IPS-18c (cell line): ENCODE measurements at regions not wholly inside any gene's neighbourhood (a gene's known extent, or its start where the extent isn't known, plus 50 kb on each side); places are given as distances from the start of the nearest gene placed in this dataset.

ENCODE experiments used
- H3K4me3 ChIP-seq: 2 replicates; pipeline ENCODE4 v1.7.0; 2013; ENCODE audit warnings: low read depth, mild to moderate bottlenecking, low read length, moderate library complexity; ENCODE audit not compliant: insufficient read depth
- H3K9me3 ChIP-seq: one replicate; pipeline ENCODE4 v1.6.1; 2013; ENCODE audit warnings: mild to moderate bottlenecking, low read length, moderate library complexity; ENCODE audit not compliant: control insufficient read depth, insufficient read depth

GRCh38 chr15:62881056-62881455 lies 161.5 kb upstream of the TPM1 start:
- H3K4me3 ChIP-seq: no peak overlapping the region
- peaks cover 2% of the 10 kb centered on the region for H3K9me3 ChIP-seq

- Histone ChIP-seq H3K9me3 (peaks cover 2% of the 10 kb centered on the region), H3K4me3 (no peak overlapping the region)
Observed at GRCh38 chr15:62883938-62884479, 158.5 kb upstream of the TPM1 start.

DNA sequence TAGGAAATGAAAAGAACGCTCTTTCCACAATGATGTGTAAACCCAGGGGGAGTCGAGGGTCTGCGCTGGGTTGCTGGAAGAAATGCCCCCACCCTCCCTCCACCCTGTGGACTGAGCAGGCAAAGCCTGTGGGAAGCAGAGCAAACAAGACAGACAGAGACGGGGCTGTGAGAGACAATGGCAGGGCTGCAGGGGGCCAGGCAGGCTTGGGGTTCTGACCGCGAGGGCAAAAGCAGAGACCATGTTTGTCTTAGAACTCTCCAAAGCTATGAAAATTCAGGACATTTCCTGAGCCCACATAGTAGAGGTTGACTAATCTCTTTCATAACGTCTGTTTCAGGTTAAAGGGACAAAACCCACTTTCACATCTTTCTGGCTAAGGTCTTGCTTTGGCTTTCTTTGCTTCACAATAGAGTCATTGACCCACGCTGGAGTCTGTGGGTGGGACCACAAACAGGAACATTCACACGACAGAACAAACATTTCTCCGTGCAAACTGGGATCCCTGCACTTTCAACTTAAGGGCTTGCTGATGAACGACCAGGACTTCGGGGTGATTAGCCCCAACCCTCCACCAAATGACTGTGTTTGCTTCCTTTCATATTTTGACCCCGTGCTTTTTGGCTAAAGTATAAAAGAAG lies 156.0 kb upstream of the TPM1 start:
- Histone ChIP-seq H3K4me3 (no peak overlapping the region), H3K9me3 (peaks cover 2% of the 10 kb centered on the region)

DNA sequence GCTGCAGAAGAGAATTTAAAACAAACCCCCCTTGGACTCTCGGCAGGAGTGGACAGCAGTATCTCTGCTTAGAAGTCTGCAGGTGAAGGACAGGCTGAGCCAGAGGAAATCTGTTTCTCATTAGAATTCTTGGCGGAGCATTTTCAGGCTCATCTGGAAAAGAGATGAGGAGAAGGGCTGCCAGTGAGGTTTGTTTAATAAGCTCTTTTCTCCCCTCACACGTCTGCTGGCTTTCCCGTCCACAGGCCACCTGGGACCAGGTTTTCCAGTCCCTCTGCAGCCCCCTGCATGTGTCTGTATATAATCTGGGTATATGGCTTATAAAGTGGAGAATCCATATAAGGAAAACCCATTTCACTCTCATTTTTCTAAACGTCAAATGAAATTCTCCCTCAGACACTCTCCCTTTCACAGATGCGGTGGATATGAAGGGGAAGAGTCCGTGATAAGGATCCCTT lies 155.4 kb upstream of the TPM1 start:
- H3K9me3 ChIP-seq: peaks cover 2% of the 10 kb centered on the region
- no peak overlapping the region for H3K4me3 ChIP-seq

GRCh38 chr15:62888623-62889022 lies 153.9 kb upstream of the TPM1 start:
- Histone ChIP-seq H3K4me3 (no peak overlapping the region), H3K9me3 (peaks cover 2% of the 10 kb centered on the region)

GRCh38 chr15:62889141-62889661 lies 153.3 kb upstream of the TPM1 start:
- H3K9me3 ChIP-seq: peaks cover 2% of the 10 kb centered on the region
- no peak overlapping the region for H3K4me3 ChIP-seq

- H3K4me3 ChIP-seq: no peak overlapping the region
- H3K9me3 ChIP-seq: peaks cover 2% of the 10 kb centered on the region
Observed at GRCh38 chr15:62889734-62890505, 152.6 kb upstream of the TPM1 start.

- Histone ChIP-seq H3K4me3 (no peak overlapping the region), H3K9me3 (no peaks in the 10 kb centered on the region)
Observed at GRCh38 chr15:62894322-62895085, 148.0 kb upstream of the TPM1 start.

DNA sequence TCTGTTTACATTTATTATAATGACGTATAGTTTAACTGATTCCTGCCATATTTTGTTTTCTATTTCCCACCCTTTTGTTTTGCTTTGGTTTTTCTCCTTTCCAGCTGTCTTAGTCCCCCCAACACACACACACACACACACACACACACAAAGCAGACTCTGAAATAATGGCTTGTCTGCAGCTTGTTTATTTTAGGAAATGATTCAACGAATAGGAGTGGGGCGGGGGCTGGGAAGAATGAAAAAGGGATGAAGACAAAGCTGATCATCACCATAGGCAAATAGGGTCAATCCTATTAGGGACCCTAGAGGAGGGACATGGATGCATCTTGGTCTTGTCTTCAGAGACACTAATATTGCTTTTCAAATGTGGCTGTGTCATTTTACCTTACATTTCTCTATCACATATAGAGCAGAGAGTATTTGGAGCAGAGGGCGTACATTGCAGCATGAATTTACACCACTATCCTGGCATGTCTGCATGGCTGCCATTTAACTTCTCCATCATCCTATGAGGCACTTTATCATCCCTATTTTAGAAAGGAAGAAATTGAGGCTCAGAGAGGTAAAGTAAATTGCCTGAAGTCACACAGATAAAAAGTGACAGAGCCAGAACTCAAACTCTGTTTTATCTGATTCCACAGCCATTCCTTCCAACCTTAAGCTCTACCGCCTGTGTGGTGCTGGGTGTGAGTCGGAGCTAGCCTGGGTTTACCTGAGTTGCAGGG lies 147.2 kb upstream of the TPM1 start:
- H3K9me3 ChIP-seq: no peaks in the 10 kb centered on the region

GRCh38 chr15:62895905-62896316 lies 146.6 kb upstream of the TPM1 start:
- H3K9me3 ChIP-seq: no peaks in the 10 kb centered on the region
- no peak overlapping the region for H3K4me3 ChIP-seq

More for the DNA sequence above, 147.2 kb upstream of the TPM1 start:
- no peak overlapping the region for H3K4me3 ChIP-seq

DNA sequence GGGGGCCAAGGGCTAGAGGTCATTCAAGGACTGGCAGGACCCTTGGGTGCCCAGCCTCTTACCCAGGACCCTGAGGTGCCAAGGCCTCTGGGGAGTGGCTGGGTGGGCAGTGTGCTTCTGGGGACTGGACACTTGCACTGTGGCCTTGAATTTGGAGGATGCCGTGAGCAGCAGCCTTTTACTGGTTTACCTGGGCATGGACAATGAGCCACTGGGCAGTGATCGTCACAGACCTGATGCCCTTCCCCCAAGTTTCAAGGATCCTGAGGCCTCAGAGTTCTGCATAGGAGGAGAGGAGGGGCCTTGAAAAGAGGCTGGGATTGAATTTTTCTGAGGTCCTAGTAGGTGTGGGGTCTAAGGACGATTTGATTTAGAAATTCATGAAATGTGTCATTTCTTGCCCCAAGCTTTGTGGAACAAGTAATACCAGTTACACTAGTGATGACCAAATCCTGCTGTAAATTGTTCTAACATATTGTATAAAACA lies 146.1 kb upstream of the TPM1 start:
- Histone ChIP-seq H3K4me3 (no peak overlapping the region), H3K9me3 (no peaks in the 10 kb centered on the region)

GRCh38 chr15:62896969-62897486 lies 145.5 kb upstream of the TPM1 start:
- no peaks in the 10 kb centered on the region for H3K9me3 ChIP-seq
- H3K4me3 ChIP-seq: no peak overlapping the region

DNA sequence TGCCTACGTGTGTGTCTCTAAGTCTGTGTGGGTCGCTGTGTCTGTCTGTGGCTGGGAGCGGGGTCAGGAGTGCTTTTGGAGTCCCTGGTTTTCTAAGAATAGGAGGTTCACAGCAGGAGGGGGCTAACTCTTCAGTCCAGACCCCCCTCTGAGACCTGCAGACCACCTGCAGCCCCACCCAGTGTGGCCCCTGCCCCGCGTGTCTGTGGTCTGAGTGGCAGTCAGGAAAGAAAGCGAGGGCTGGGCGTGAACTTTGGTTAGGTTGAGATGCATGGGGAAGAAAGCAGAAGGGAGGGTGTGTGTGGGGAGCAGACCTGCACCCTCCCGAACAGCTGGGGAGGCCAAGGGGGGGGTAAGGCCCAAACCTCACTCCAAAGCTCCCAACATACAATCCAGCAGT lies 144.9 kb upstream of the TPM1 start:
- H3K4me3 ChIP-seq: no peak overlapping the region

DNA sequence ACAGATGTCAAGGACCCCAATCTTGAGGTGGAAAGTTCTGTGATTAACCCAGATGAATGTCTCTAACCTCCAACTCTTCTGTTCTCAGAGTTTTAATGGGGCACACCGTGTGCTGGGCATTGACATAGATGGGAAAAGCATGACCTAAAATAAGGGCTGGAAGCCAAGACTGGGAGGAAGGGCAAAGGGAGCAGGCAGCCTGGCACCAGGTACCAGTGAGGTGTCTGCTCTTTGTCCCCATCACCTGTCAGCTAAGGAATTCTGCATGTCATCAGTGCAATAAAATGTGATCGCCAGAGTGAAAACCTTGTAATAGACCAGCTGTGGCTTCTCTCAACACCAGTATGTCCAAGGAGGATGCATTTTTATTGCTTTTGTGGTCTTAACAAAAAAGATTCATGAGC lies 143.5 kb upstream of the TPM1 start:
- H3K9me3 ChIP-seq: no peaks in the 10 kb centered on the region
- no peak overlapping the region for H3K4me3 ChIP-seq

More for the DNA sequence above, 144.9 kb upstream of the TPM1 start:
- no peaks in the 10 kb centered on the region for H3K9me3 ChIP-seq

DNA sequence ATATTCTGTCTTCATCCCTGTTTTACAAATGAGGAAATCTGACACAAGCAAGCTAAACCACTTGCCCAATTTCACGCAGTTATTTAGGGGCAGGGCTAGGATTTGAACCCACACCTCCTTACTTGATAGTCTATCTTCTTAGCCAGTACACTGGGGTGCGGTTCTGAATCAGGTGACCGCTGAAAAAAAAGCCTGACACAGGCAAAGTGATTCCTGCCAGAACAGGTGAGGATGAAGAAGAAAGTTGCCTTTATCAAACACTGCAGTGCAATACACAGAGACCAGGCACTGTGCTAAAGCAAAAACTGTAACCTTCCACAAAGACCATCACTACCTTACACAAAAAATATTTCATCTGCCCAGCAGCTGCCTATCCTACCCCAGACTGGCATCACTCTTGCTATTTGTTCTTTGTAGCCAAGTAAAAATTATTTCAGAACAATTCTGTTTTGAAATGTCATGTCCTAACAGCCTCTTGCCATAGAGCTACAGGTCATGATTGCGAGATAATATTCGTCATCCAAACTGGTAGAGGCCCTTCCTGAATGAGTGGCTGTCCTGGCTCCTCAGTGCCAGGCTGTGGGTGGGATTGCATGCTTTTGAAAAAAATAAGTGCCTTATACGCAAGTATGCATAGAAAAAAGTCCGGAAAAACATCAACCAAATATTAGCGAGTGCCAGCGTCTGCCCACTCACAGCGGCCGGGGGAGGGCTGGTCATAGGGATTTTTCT lies 142.3 kb upstream of the TPM1 start:
- no peak overlapping the region for H3K4me3 ChIP-seq
- no peaks in the 10 kb centered on the region for H3K9me3 ChIP-seq

- Histone ChIP-seq H3K9me3 (no peaks in the 10 kb centered on the region), H3K4me3 (no peak overlapping the region)
Observed at GRCh38 chr15:62901087-62901486, 141.5 kb upstream of the TPM1 start.
